ENCODE measurements at regions not wholly inside any gene's neighbourhood (a gene's known extent, or its start where the extent isn't known, plus 50 kb on each side); places are given as distances from the start of the nearest gene placed in this dataset.

- no peak overlapping the region for H3K4me2 ChIP-seq (ENCODE audit: low read length)
- no peak overlapping the region for H3K27ac ChIP-seq (ENCODE audit: low read depth, low read length, poor library complexity, severe bottlenecking)
- H3K4me3 ChIP-seq (ENCODE audit: low read depth, low read length, poor library complexity, severe bottlenecking), result no peak overlapping the region
- no peaks in the 10 kb centered on the region for H3K79me2 ChIP-seq (ENCODE audit: insufficient read depth, low read length)
- no peaks in the 10 kb centered on the region for H3K27me3 ChIP-seq (ENCODE audit: insufficient read depth, low read length)
- no peaks in the 10 kb centered on the region for H3K36me3 ChIP-seq (ENCODE audit: insufficient read depth, low read length)
- H3K9me2 ChIP-seq (ENCODE audit: low read depth, low read length), result no peaks in the 10 kb centered on the region
- H4K20me1 ChIP-seq (ENCODE audit: insufficient read depth, low read length), result no peaks in the 10 kb centered on the region
- H2AFZ ChIP-seq (ENCODE audit: low read length), result no peak overlapping the region
- no peak overlapping the region for H3K9ac ChIP-seq (ENCODE audit: low read length)
- no peaks in the 10 kb centered on the region for H3K4me1 ChIP-seq (ENCODE audit: insufficient read depth, low read length, severe bottlenecking)
- no peaks in the 10 kb centered on the region for H3K9me3 ChIP-seq (ENCODE audit: low read length)
- TF ChIP-seq EZH2 (IDR thresholded peaks at IDR 0.05; ENCODE audit: borderline replicate concordance, low read length) (no peak), CTCF (IDR thresholded peaks at IDR 0.05; ENCODE audit: low read length) (no peak)
- no peaks in the 10 kb centered on the region for H3F3A ChIP-seq (ENCODE audit: insufficient read depth, low read length)
Observed at GRCh38 chr18:47457614-47458013, 206.2 kb upstream of the SKOR2 start.

DNA sequence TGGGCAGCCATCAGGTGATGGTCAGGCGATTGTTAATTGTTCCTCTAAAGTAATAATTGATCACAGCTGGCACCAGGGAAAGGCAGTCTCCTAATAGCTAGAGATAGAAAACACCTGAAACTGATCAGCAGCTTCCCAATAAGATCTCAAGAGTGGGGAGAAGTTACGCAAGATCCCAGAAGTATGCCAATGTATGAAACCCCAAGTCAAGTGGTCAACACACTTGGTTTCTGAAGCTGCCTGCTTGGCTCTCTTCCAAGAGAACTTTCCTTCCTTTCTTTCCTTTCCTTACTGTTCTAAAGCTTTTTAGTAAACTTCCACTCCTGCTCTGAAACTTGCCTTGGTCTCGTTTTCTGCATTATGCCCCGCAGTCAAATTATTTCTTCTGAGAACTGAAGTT lies 201.6 kb upstream of the SKOR2 start:
- H3K4me2 ChIP-seq (ENCODE audit: low read length), result no peak overlapping the region
- no peaks in the 10 kb centered on the region for H3K9me3 ChIP-seq (ENCODE audit: low read length)
- no peak overlapping the region for H3K4me3 ChIP-seq (ENCODE audit: low read depth, low read length, poor library complexity, severe bottlenecking)
- H3K9me2 ChIP-seq (ENCODE audit: low read depth, low read length), result no peaks in the 10 kb centered on the region
- no peaks in the 10 kb centered on the region for H4K20me1 ChIP-seq (ENCODE audit: insufficient read depth, low read length)
- no peaks in the 10 kb centered on the region for H3F3A ChIP-seq (ENCODE audit: insufficient read depth, low read length)
- H3K79me2 ChIP-seq (ENCODE audit: insufficient read depth, low read length), result no peaks in the 10 kb centered on the region
- H3K4me1 ChIP-seq (ENCODE audit: insufficient read depth, low read length, severe bottlenecking), result no peaks in the 10 kb centered on the region
- no peak overlapping the region for H3K27ac ChIP-seq (ENCODE audit: low read depth, low read length, poor library complexity, severe bottlenecking)
- no peaks in the 10 kb centered on the region for H3K27me3 ChIP-seq (ENCODE audit: insufficient read depth, low read length)
- TF ChIP-seq EZH2 (IDR thresholded peaks at IDR 0.05; ENCODE audit: borderline replicate concordance, low read length) (no peak), CTCF (IDR thresholded peaks at IDR 0.05; ENCODE audit: low read length) (no peak)
- H3K9ac ChIP-seq (ENCODE audit: low read length), result no peak overlapping the region
- no peak overlapping the region for H2AFZ ChIP-seq (ENCODE audit: low read length)
- no peaks in the 10 kb centered on the region for H3K36me3 ChIP-seq (ENCODE audit: insufficient read depth, low read length)

DNA sequence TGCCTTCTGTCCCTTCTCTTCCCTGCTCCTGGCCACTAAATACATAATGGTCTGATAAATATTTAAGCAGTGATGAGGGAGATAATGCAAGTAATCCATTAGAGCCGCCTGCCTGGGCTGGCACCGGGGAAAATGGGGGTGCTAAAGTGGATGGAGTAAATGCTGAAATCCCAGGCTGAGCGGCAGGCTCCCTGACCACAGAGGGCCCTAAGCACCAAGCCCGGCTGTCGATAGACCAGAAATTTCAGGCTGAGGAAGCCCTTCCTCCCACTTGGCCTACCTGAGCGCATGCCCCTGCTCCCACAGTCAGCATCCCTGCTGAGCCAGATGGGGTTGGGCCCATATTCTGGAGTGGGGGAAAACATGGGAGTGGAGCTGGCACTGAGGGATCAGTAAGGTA lies 197.5 kb upstream of the SKOR2 start:
- Histone ChIP-seq H3K27me3 (ENCODE audit: insufficient read depth, low read length) (no peaks in the 10 kb centered on the region), H2AFZ (ENCODE audit: low read length) (no peak overlapping the region), H3K27ac (ENCODE audit: low read depth, low read length, poor library complexity, severe bottlenecking) (no peak overlapping the region), H3K9me2 (ENCODE audit: low read depth, low read length) (no peaks in the 10 kb centered on the region), H3K9me3 (ENCODE audit: low read length) (no peaks in the 10 kb centered on the region), H4K20me1 (ENCODE audit: insufficient read depth, low read length) (no peaks in the 10 kb centered on the region), H3K4me3 (ENCODE audit: low read depth, low read length, poor library complexity, severe bottlenecking) (no peak overlapping the region), H3K4me1 (ENCODE audit: insufficient read depth, low read length, severe bottlenecking) (no peaks in the 10 kb centered on the region), H3K4me2 (ENCODE audit: low read length) (no peak overlapping the region), H3K36me3 (ENCODE audit: insufficient read depth, low read length) (no peaks in the 10 kb centered on the region), H3K79me2 (ENCODE audit: insufficient read depth, low read length) (no peaks in the 10 kb centered on the region), H3K9ac (ENCODE audit: low read length) (no peak overlapping the region), H3F3A (ENCODE audit: insufficient read depth, low read length) (no peaks in the 10 kb centered on the region)
- TF ChIP-seq CTCF (IDR thresholded peaks at IDR 0.05; ENCODE audit: low read length), result no peak
- TF ChIP-seq EZH2 (IDR thresholded peaks at IDR 0.05; ENCODE audit: borderline replicate concordance, low read length), result no peak

Measured in OCI-LY1 (cell line).